Activated CD4-positive, alpha-beta T cell treated with anti-CD3 and anti-CD28 coated beads for 36 hours (primary cell): ENCODE measurements at regions not wholly inside any gene's neighbourhood (a gene's known extent, or its start where the extent isn't known, plus 50 kb on each side); places are given as distances from the start of the nearest gene placed in this dataset.

Experiments used
- ATAC-seq: fragments of 200-7000 bp; cut with Tn5 transposase; one replicate; pipeline ENCODE4 v1.10.0; 2021; ENCODE audit warnings: mild to moderate bottlenecking, moderate library complexity
- CTCF ChIA-PET: fragments of 350-600 bp; sonication (Branson Sonifier 250); formaldehyde crosslinking; loops from one replicate; lab custom pipeline; 2021; ENCODE audit warnings: antibody characterized with exemption; lab: Charles Lee
- POLR2A ChIA-PET: fragments of 350-600 bp; sonication (Branson Sonifier 250); formaldehyde crosslinking; loops from one replicate; lab custom pipeline; 2021; ENCODE audit warnings: antibody characterized with exemption, inconsistent platforms; lab: Charles Lee
- DNase-seq: peaks from one replicate; pipeline ENCODE4 v3.0.0-alpha.2; 2020
- H3K27ac Mint-ChIP-seq: one replicate; pipeline ENCODE4 v1.8.0; 2021; ENCODE audit warnings: mixed read lengths
- H3K27me3 Mint-ChIP-seq: one replicate; pipeline ENCODE4 v1.8.0; 2021; ENCODE audit warnings: mixed read lengths
- H3K36me3 Mint-ChIP-seq: one replicate; pipeline ENCODE4 v1.8.0; 2021; ENCODE audit warnings: low read depth, mixed read lengths
- H3K4me1 Mint-ChIP-seq: one replicate; pipeline ENCODE4 v1.8.0; 2021; ENCODE audit warnings: mixed read lengths
- H3K4me3 Mint-ChIP-seq: one replicate; pipeline ENCODE4 v1.8.0; 2021; ENCODE audit warnings: mild to moderate bottlenecking, moderate library complexity, mixed read lengths
- H3K9me3 Mint-ChIP-seq: one replicate; pipeline ENCODE4 v1.8.0; 2021; ENCODE audit warnings: low read depth, mixed read lengths
- intact Hi-C, 2 experiments: fragments of 100-400 bp; cut with DNase I in 1 of 2; cut with micrococcal nuclease in 1 of 2; formaldehyde crosslinking; loops; one replicate each; pipeline versions ENCODE4 v1.14.2 to v1.15.1; 2022 to 2024; cut with DNase I, micrococcal nuclease

GRCh38 chr7:18262058-18262457 lies 233.5 kb upstream of the HDAC9 start:
- no peak for DNase-seq
- ChIA-PET POLR2A (no interaction called here), CTCF (no interaction called here)
- no peaks in the 10 kb centered on the region for H3K36me3 Mint-ChIP-seq
- no peak for ATAC-seq
- H3K4me3 Mint-ChIP-seq = no peak overlapping the region
- H3K27ac Mint-ChIP-seq = no peak overlapping the region
- intact Hi-C loops = no loop called here
- peaks cover 4% of the 10 kb centered on the region for H3K9me3 Mint-ChIP-seq
- H3K4me1 Mint-ChIP-seq = no peaks in the 10 kb centered on the region
- H3K27me3 Mint-ChIP-seq = no peaks in the 10 kb centered on the region

DNA sequence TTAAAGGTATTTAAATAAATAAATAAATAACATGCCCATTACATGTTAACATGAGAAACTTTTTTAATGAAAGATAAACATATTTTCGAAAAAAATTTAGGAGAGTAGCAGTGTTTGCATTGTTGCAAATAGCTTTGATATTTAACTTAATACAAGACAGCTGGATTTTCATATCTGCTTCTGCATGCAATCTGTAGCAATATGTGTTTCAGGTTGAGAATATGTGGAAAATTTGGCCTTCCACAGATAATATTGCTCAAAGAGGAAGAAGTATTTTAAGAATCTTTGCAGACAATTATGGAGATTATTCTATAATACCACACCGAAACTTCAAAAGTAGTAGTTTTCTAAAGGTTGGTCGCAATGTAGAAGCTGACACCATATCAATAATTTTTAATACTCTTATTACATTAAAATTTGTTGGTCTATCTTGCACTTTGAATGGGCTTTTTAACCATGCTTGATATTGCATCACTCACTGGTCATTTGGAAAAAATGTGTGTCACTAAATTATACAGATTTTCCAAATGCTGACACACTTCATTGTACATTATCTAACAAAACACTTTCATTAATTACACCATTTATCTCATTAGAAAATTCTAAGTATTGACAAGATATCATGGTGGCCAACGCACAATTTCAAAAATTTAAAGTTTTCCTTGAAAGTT lies 229.8 kb upstream of the HDAC9 start:
- intact Hi-C loops = no loop called here

DNA sequence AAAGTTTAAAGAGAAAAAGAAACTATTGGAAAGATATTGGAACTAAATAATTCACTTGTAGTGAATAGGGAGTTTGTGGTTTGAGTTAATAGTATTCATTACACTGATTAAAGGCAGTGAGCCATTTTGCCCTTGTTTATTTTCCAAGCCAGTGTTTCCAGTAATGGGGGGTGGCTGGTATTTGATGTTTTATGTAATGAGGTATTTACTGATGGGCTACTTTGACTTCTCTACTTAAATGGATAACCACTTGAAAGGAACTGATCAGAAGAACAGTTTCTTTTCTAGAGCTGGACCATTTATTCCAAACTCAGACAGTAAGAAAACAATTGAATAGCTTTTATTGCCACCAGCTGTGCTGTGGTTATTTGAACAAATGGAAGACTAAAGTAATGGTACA lies 227.0 kb upstream of the HDAC9 start:
- Mint-ChIP-seq H3K27me3 (no peaks in the 10 kb centered on the region), H3K36me3 (no peaks in the 10 kb centered on the region), H3K4me1 (no peaks in the 10 kb centered on the region), H3K4me3 (no peak overlapping the region), H3K27ac (no peak overlapping the region), H3K9me3 (no peaks in the 10 kb centered on the region)
- ChIA-PET POLR2A (no interaction called here), CTCF (interaction anchor here (1.2 kb wide), 1 partner anchor 8 kb away, joined by 3 read pairs; no protein-coding TSS in a partner anchor)
- DNase-seq (no peak), ATAC-seq (no peak)
- intact Hi-C loops = no loop called here

More for the DNA sequence above, 229.8 kb upstream of the HDAC9 start:
- Mint-ChIP-seq H3K9me3 (peaks cover 4% of the 10 kb centered on the region), H3K27me3 (no peaks in the 10 kb centered on the region), H3K27ac (no peak overlapping the region), H3K4me3 (no peak overlapping the region), H3K4me1 (no peaks in the 10 kb centered on the region), H3K36me3 (no peaks in the 10 kb centered on the region)
- POLR2A ChIA-PET = no interaction called here
- no peak for ATAC-seq
- DNase-seq = no peak
- CTCF ChIA-PET = no interaction called here

- intact Hi-C loops = no loop called here
- H3K9me3 Mint-ChIP-seq = no peaks in the 10 kb centered on the region
- H3K36me3 Mint-ChIP-seq = no peaks in the 10 kb centered on the region
- DNase-seq (no peak), ATAC-seq (no peak)
- H3K4me1 Mint-ChIP-seq = no peaks in the 10 kb centered on the region
- ChIA-PET CTCF (interaction anchor here (0.9 kb wide), 1 partner anchor 8 kb away, joined by 3 read pairs; no protein-coding TSS in a partner anchor), POLR2A (no interaction called here)
- H3K27ac Mint-ChIP-seq = no peak overlapping the region
- no peaks in the 10 kb centered on the region for H3K27me3 Mint-ChIP-seq
- H3K4me3 Mint-ChIP-seq = no peak overlapping the region
Observed at GRCh38 chr7:18276380-18276779, 219.2 kb upstream of the HDAC9 start.

GRCh38 chr7:18278316-18278715 lies 217.2 kb upstream of the HDAC9 start:
- H3K4me3 Mint-ChIP-seq = no peak overlapping the region
- ChIA-PET CTCF (no interaction called here), POLR2A (no interaction called here)
- DNase-seq (no peak), ATAC-seq (no peak)
- no peaks in the 10 kb centered on the region for H3K36me3 Mint-ChIP-seq
- no peaks in the 10 kb centered on the region for H3K4me1 Mint-ChIP-seq
- H3K27me3 Mint-ChIP-seq = no peaks in the 10 kb centered on the region
- no peak overlapping the region for H3K27ac Mint-ChIP-seq
- H3K9me3 Mint-ChIP-seq = no peaks in the 10 kb centered on the region
- intact Hi-C loops = no loop called here

DNA sequence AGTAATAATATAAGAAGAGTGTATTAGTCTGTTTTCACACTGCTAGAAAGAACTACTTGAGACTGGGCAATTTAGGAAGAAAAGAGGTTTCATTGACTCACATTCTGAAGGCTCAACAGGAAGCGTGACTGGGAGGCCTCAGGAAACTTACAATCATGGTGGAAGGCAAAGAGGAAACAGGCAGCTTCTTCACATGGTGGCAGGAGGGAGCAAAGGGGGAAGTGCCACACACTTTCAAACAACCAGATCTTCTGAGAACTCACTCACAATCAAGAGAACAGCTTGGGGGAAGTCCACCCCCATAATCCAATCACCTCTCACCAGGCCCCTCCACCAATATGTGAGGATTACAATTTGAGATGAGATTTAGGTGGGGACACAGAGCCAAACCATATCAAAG lies 212.5 kb upstream of the HDAC9 start:
- Mint-ChIP-seq H3K4me3 (no peak overlapping the region), H3K9me3 (no peaks in the 10 kb centered on the region), H3K36me3 (no peaks in the 10 kb centered on the region), H3K4me1 (no peaks in the 10 kb centered on the region), H3K27ac (no peak overlapping the region), H3K27me3 (peaks cover 2% of the 10 kb centered on the region)
- DNase-seq (no peak), ATAC-seq (no peak)
- ChIA-PET CTCF (no interaction called here), POLR2A (no interaction called here)
- intact Hi-C loops = no loop called here

DNA sequence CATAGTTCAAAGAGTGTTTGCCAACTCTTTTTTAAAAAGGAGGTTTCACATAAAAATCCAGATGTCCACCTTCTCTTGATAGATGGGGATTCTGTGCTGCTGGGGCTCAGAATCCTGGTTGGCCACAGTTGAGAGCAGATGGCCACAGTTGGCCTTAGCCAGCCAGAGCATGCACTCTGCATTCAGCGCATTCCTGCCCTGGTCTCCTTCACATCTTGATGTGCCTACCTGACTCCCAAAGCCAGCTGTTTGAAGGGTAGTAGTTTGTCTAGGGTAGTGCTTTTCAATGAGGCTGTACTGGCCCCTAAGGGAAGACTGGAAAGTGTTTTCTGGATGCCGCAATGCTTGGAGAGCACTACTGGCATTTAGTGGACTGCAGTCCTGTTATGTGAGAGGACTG lies 208.1 kb upstream of the HDAC9 start:
- intact Hi-C loops = no loop called here
- no peak overlapping the region for H3K27ac Mint-ChIP-seq
- H3K27me3 Mint-ChIP-seq = peaks cover 18% of the 10 kb centered on the region
- DNase-seq (no peak), ATAC-seq (no peak)
- H3K4me1 Mint-ChIP-seq = peaks cover 12% of the 10 kb centered on the region
- ChIA-PET POLR2A (no interaction called here), CTCF (no interaction called here)
- no peaks in the 10 kb centered on the region for H3K36me3 Mint-ChIP-seq
- no peak overlapping the region for H3K4me3 Mint-ChIP-seq
- no peaks in the 10 kb centered on the region for H3K9me3 Mint-ChIP-seq

DNA sequence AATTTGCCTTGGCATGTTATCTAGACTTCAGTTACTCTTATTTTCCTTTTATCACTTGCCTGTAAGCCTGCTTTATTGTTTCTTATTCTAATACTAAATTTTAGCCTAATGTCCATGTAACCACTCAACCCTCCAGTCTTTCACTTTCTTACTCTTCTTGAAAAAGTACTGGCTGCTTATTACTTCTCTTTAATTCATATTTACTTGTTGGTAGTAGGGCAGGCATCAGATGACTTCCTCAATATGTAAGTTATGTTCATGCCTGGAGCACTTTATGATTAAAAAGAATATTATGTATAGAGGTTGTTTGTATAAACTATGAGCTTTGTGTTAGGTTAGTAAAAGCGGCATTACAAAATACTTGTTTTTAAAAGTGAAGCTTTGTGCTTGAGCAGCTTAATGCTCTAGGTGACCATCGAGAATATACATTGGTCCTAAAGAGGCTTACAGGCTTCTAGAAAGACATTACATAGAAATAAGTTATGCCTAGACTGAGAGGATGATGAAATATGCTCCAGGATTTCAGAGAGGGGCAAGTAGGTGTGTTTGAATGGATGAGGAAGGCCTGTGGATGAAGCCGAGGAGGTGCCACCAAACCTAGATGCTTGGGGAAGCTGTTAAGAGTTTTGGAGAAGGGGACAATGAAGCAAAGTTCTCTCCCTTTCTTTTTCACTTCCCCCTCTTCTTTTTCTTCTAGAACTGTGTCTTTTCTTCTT lies 207.1 kb upstream of the HDAC9 start:
- ChIA-PET POLR2A (no interaction called here), CTCF (no interaction called here)
- Mint-ChIP-seq H3K36me3 (no peaks in the 10 kb centered on the region), H3K4me1 (peaks cover 12% of the 10 kb centered on the region), H3K27ac (no peak overlapping the region), H3K9me3 (no peaks in the 10 kb centered on the region), H3K4me3 (no peak overlapping the region), H3K27me3 (peaks cover 18% of the 10 kb centered on the region)
- no peak for DNase-seq
- ATAC-seq = no peak
- intact Hi-C loops = no loop called here

DNA sequence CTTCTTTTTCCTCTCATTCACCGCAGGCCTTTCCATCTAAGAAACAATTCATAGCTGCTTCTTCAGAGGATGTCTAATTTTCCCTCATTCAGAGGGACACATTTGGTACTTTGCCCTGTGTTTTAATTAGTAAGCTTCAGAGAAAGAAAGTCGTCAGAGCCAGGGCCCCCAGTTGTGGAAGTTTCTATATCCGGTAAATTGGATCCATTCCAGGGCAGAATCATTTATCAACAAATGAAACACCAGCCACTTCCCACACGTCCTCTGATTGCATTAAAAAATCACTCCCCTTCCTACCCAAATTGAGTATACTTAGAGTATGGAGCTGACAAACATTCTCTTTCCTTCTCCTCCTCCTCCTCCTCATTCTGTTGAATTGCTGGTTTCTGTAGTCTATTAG lies 205.8 kb upstream of the HDAC9 start:
- peaks cover 20% of the 10 kb centered on the region for H3K27me3 Mint-ChIP-seq
- no peaks in the 10 kb centered on the region for H3K9me3 Mint-ChIP-seq
- ChIA-PET POLR2A (no interaction called here), CTCF (interaction anchor here (0.6 to 1.8 kb wide), 2 partner anchors 32 to 1005 kb away, joined by 3 to 5 read pairs; no protein-coding TSS in a partner anchor)
- H3K4me1 Mint-ChIP-seq = peaks cover 12% of the 10 kb centered on the region
- intact Hi-C loops = no loop called here
- no peaks in the 10 kb centered on the region for H3K36me3 Mint-ChIP-seq
- no peak overlapping the region for H3K4me3 Mint-ChIP-seq
- DNase-seq = no peak
- ATAC-seq = no peak
- H3K27ac Mint-ChIP-seq = no peak overlapping the region

DNA sequence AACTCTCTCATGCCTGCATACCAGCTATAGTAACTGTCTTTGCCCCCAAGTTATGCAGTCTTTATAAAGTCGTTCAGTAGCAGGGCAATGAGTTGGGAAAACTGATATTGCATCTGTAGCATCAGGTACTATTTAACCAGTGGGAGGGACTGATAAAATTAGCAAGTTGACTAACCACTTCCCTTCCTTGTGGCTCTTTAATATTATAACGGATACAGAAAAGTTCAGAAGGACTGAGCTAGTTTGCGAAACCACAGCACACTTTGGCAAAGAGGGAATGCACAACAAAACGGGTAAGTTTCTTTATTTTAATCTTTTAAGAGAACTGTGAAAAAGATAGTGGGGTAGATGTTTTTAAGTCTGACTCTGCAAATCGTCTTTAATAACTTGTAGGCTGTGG lies 205.3 kb upstream of the HDAC9 start:
- Mint-ChIP-seq H3K36me3 (no peaks in the 10 kb centered on the region), H3K4me1 (peaks cover 12% of the 10 kb centered on the region), H3K9me3 (no peaks in the 10 kb centered on the region), H3K27me3 (peaks cover 21% of the 10 kb centered on the region), H3K4me3 (no peak overlapping the region), H3K27ac (no peak overlapping the region)
- ATAC-seq = no peak
- intact Hi-C loops = no loop called here
- ChIA-PET CTCF (interaction anchor here (0.6 to 1.8 kb wide), 3 partner anchors 9 to 1005 kb away, joined by 3 to 5 read pairs (median 3); no protein-coding TSS in a partner anchor), POLR2A (no interaction called here)
- DNase-seq = no peak

- ChIA-PET CTCF (interaction anchor here (0.7 to 1.8 kb wide), 2 partner anchors 10 to 31 kb away, joined by 3 to 5 read pairs; no protein-coding TSS in a partner anchor), POLR2A (no interaction called here)
- Mint-ChIP-seq H3K9me3 (no peaks in the 10 kb centered on the region), H3K27me3 (peaks cover 21% of the 10 kb centered on the region), H3K4me3 (no peak overlapping the region), H3K27ac (no peak overlapping the region), H3K4me1 (peaks cover 12% of the 10 kb centered on the region), H3K36me3 (no peaks in the 10 kb centered on the region)
- no peak for ATAC-seq
- no peak for DNase-seq
- intact Hi-C loops = no loop called here
Observed at GRCh38 chr7:18290865-18291264, 204.7 kb upstream of the HDAC9 start.

DNA sequence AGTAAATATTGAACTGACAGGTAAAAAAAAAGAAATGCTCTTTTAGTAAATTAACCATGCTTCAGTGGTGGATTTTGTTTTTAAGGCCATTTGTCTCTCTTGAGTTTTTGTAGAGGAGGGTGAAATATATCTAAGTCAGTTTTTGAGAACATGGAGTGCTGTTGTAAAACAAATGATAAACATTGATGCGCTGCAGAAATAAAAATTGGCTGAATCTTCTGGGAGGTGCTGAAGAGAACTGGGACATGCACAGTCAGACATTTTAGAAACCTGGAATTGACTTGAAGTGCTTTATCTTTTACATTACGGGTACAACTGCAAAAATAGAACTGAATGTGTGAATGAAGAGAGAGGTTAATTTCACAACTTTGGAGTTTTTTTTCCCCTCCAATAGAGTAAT lies 203.0 kb upstream of the HDAC9 start:
- intact Hi-C loops = no loop called here
- no peak for DNase-seq
- POLR2A ChIA-PET = no interaction called here
- Mint-ChIP-seq H3K4me3 (no peak overlapping the region), H3K36me3 (no peaks in the 10 kb centered on the region), H3K9me3 (no peaks in the 10 kb centered on the region), H3K27ac (no peak overlapping the region), H3K4me1 (peaks cover 12% of the 10 kb centered on the region), H3K27me3 (peaks cover 21% of the 10 kb centered on the region)
- ATAC-seq = no peak
- CTCF ChIA-PET = no interaction called here
